ENCODE measurements at regions not wholly inside any gene's neighbourhood (a gene's known extent, or its start where the extent isn't known, plus 50 kb on each side); places are given as distances from the start of the nearest gene placed in this dataset.

- Histone ChIP-seq H3K9me2 (replicated peaks; ENCODE audit: insufficient read depth, low read length) (no peaks in the 10 kb centered on the region), H3F3A (ENCODE audit: insufficient read depth) (no peaks in the 10 kb centered on the region), H2AFZ (ENCODE audit: low read depth, low read length, severe bottlenecking) (no peak overlapping the region), H3K36me3 (ENCODE audit: low read length) (no peaks in the 10 kb centered on the region), H3K9me3 (ENCODE audit: insufficient read depth, low read length) (no peaks in the 10 kb centered on the region), H3K79me2 (ENCODE audit: insufficient read depth, low read length) (no peaks in the 10 kb centered on the region), H3K4me2 (ENCODE audit: low read depth, low read length, poor library complexity, severe bottlenecking) (no peak overlapping the region), H3K27ac (ENCODE audit: low read depth, low read length) (no peak overlapping the region), H3K27me3 (ENCODE audit: low read length) (no peaks in the 10 kb centered on the region), H3K9ac (ENCODE audit: low read length) (no peak overlapping the region), H4K20me1 (ENCODE audit: low read depth, low read length) (no peaks in the 10 kb centered on the region), H3K4me3 (ENCODE audit: insufficient read depth, low read length, poor library complexity, severe bottlenecking) (no peak overlapping the region)
- TF ChIP-seq CTCF (IDR thresholded peaks at IDR 0.05; ENCODE audit: insufficient read depth, low read length, poor library complexity, severe bottlenecking) (no peak), EZH2phosphoT487 (conservative IDR thresholded peaks at IDR 0.05; ENCODE audit: low read length) (no peak)
These were observed 90.7 kb upstream of the MBNL2 start for GRCh38 chr13:97131447-97131846.

- no peak overlapping the region for H3K27ac ChIP-seq (ENCODE audit: low read depth, low read length)
- no peaks in the 10 kb centered on the region for H4K20me1 ChIP-seq (ENCODE audit: low read depth, low read length)
- no peak overlapping the region for H3K4me2 ChIP-seq (ENCODE audit: low read depth, low read length, poor library complexity, severe bottlenecking)
- H3K9ac ChIP-seq (ENCODE audit: low read length), result no peak overlapping the region
- H3K9me2 ChIP-seq (replicated peaks; ENCODE audit: insufficient read depth, low read length), result no peaks in the 10 kb centered on the region
- no peaks in the 10 kb centered on the region for H3K79me2 ChIP-seq (ENCODE audit: insufficient read depth, low read length)
- no peaks in the 10 kb centered on the region for H3K9me3 ChIP-seq (ENCODE audit: insufficient read depth, low read length)
- no peaks in the 10 kb centered on the region for H3K27me3 ChIP-seq (ENCODE audit: low read length)
- no peaks in the 10 kb centered on the region for H3K36me3 ChIP-seq (ENCODE audit: low read length)
- H3F3A ChIP-seq (ENCODE audit: insufficient read depth), result no peaks in the 10 kb centered on the region
- no peak overlapping the region for H3K4me3 ChIP-seq (ENCODE audit: insufficient read depth, low read length, poor library complexity, severe bottlenecking)
- no peak for TF ChIP-seq EZH2phosphoT487 (conservative IDR thresholded peaks at IDR 0.05; ENCODE audit: low read length)
- no peak for TF ChIP-seq CTCF (IDR thresholded peaks at IDR 0.05; ENCODE audit: insufficient read depth, low read length, poor library complexity, severe bottlenecking)
- no peak overlapping the region for H2AFZ ChIP-seq (ENCODE audit: low read depth, low read length, severe bottlenecking)
These were observed 88.6 kb upstream of the MBNL2 start for GRCh38 chr13:97133554-97133953.

- Histone ChIP-seq H3K4me2 (ENCODE audit: low read depth, low read length, poor library complexity, severe bottlenecking) (no peak overlapping the region), H3K9me2 (replicated peaks; ENCODE audit: insufficient read depth, low read length) (no peaks in the 10 kb centered on the region), H3K27ac (ENCODE audit: low read depth, low read length) (no peak overlapping the region), H3K9ac (ENCODE audit: low read length) (no peak overlapping the region), H3K9me3 (ENCODE audit: insufficient read depth, low read length) (no peaks in the 10 kb centered on the region), H3K36me3 (ENCODE audit: low read length) (no peaks in the 10 kb centered on the region), H3K79me2 (ENCODE audit: insufficient read depth, low read length) (no peaks in the 10 kb centered on the region), H2AFZ (ENCODE audit: low read depth, low read length, severe bottlenecking) (no peak overlapping the region), H4K20me1 (ENCODE audit: low read depth, low read length) (no peaks in the 10 kb centered on the region), H3F3A (ENCODE audit: insufficient read depth) (no peaks in the 10 kb centered on the region), H3K4me3 (ENCODE audit: insufficient read depth, low read length, poor library complexity, severe bottlenecking) (no peak overlapping the region), H3K27me3 (ENCODE audit: low read length) (no peaks in the 10 kb centered on the region)
- no peak for TF ChIP-seq CTCF (IDR thresholded peaks at IDR 0.05; ENCODE audit: insufficient read depth, low read length, poor library complexity, severe bottlenecking)
- no peak for TF ChIP-seq EZH2phosphoT487 (conservative IDR thresholded peaks at IDR 0.05; ENCODE audit: low read length)
These were observed 88.2 kb upstream of the MBNL2 start for GRCh38 chr13:97133955-97134354.
